Right hindlimb (tissue), 1 donor: ENCODE measurements at regions not wholly inside any gene's neighbourhood (a gene's known extent, or its start where the extent isn't known, plus 50 kb on each side); places are given as distances from the start of the nearest gene placed in this dataset.
"Not testable (repeated sequence)": the region's sequence is repeated elsewhere in the genome, so short reads cannot be mapped to it uniquely, and the experiment has no call there.

ENCODE experiments used
- DNase-seq: peaks from one replicate; pipeline ENCODE4 v3.0.0-alpha.2; 2018

- DNase-seq, result no peak
These were observed 123.5 kb downstream of the MAP3K7 start for GRCh38 chr6:90463359-90463758.

GRCh38 chr6:90462102-90462501 is 124.8 kb downstream of the MAP3K7 start:
- DNase-seq, result no peak

DNA sequence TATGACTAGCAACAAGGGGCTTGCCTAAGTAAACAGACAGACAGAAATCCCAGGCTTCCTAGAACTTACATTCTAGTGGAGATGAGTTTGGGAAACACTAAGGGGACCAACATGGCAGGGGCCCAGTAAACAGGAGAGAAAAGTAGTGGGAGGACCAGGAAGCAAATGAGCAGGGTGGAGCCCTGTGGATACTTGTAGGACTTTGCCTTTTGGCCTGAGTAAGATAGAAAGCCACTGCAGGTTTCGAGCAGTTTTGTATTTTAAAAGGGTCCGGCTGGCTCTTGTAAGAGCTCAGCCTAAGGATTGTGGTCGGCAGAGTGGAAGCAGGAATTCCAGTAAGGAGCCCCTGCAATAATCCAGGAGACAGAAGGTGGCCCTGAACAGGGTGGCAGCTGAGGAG is 125.5 kb downstream of the MAP3K7 start:
- DNase-seq, result no peak

GRCh38 chr6:90460051-90460450 is 126.8 kb downstream of the MAP3K7 start:
- no peak for DNase-seq

- DNase-seq, result no peak
These were observed 127.6 kb downstream of the MAP3K7 start for GRCh38 chr6:90459225-90459758.

DNA sequence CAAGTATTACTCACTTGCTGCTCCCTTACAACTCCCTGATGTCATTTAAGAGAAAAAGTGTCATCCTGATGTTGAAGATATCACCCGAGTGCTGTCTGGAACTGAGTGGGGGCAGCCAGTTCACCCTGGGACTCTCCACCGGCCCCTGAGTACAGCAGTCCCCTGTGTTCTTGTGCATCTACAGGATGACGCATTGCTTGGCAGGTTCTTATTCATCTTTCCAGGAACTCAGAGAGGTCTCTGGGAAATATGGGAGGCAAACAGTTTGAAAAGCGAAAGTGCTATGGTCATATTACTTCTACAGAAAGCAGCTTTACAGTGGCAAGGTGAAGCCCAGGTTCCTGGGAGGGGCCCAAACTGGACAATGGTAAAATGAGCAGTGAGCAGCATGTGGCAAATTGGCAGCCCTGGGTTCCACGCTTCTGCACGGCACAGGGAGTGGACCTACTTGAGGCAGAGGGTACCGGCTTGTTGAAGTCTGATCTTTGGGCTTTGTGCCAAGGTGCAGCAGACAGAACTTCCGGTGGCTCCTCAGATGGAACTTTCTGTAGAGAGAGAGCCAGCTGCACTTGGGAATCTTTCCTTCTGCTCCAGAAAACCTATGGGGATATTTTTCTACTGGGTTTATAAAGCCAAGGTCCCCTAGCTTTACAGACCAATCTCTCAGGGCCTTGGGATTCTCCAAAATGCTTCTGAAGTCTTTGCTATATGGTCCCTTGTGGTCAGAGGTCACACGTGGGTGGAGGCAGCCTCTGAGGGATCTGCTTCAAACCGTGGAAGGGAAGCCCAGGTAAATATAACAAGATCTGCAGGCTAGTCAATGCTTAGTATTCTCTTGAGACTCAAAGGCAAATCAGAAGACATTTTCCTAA is 128.3 kb downstream of the MAP3K7 start:
- DNase-seq, result no peak

- DNase-seq, result no peak
These were observed 129.0 kb downstream of the MAP3K7 start for GRCh38 chr6:90457867-90458259.

DNA sequence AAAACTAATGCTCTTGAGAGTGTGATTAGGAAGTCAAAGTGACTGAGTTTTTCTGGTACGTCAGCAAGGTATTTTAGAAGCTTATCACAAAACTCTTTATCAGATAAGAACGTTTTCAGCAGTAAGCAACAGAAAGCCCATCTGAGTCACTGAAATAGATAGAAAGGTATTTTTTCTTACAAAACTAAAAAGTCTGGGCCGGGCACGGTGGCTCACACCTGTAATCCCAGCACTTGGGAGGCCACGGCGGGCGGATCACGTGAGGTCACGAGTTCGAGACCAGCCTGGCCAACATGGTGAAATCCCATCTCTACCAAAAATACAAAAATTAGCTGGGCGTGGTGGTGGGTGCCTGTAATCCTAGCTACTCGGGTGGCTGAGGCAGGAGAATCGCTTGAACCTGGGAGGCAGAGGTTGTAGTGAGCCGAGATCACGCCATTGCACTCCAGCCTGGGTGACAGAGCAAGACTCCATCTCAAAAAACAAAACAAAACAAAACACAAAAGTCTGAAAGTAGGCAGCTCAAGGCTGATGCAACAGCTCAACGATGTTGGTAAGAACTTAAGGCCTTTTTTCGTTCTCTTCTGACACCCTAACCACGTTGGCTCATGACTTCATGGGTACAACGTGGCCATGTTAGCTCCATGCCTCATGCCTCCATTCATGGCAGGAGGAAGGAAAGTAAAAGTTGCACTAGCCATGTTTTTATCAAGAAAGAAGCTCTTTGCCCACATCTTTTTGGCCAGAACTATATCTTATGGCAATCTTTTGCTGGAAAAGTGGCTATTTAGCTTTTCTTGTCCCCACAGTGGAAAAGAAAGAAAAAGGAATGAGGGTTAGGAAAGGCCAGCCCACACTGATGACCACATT is 129.6 kb downstream of the MAP3K7 start:
- DNase-seq, result not testable (repeated sequence)

- DNase-seq, result no peak
These were observed 130.9 kb downstream of the MAP3K7 start for GRCh38 chr6:90456001-90456400.

- no peak for DNase-seq
These were observed 131.9 kb downstream of the MAP3K7 start for GRCh38 chr6:90454836-90455427.

GRCh38 chr6:90450268-90450953 is 136.5 kb downstream of the MAP3K7 start:
- no peak for DNase-seq

DNA sequence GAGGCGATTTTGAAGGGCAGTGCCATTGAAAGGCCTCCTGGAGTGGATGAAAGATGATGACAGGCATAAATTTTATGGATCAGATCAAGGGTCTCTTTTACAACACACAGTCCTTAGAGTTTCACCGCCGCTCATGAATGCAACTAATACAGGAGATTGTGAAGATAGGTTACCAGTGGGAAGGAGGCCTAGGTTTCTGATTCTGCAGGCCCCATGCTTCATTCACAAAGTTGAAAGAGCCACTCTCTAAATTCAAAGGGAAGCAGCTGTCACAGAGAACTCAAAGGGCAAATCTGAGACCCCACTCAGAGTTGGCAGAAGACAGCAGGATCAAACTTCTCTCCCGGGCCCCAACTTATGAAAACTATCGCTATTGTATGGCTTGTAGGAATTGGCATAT is 137.6 kb downstream of the MAP3K7 start:
- DNase-seq, result no peak

DNA sequence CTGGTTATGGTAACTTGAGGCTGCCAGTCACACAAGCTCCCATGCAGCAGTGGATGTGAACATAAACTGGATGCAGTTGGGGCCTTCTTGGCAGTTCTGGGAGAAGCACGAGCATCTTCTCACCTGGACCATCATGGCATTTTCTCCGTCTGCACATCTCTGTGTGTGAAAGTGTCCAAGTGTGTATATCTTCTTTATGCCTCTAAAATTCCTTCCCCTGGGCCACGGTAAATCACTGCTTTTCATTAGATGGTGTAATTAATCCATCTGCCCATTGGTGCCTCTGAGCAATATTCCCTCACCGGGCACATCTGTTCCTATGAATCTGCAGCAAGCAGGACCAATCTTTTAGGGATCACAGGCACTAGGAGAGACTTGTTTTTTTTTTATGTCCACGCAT is 138.0 kb downstream of the MAP3K7 start:
- no peak for DNase-seq

- DNase-seq, result no peak
These were observed 140.7 kb downstream of the MAP3K7 start for GRCh38 chr6:90446164-90446563.

- DNase-seq, result no peak
These were observed 141.3 kb downstream of the MAP3K7 start for GRCh38 chr6:90445533-90446108.

- no peak for DNase-seq
These were observed 142.6 kb downstream of the MAP3K7 start for GRCh38 chr6:90444160-90444714.

- no peak for DNase-seq
These were observed 144.5 kb downstream of the MAP3K7 start for GRCh38 chr6:90442366-90442765.

DNA sequence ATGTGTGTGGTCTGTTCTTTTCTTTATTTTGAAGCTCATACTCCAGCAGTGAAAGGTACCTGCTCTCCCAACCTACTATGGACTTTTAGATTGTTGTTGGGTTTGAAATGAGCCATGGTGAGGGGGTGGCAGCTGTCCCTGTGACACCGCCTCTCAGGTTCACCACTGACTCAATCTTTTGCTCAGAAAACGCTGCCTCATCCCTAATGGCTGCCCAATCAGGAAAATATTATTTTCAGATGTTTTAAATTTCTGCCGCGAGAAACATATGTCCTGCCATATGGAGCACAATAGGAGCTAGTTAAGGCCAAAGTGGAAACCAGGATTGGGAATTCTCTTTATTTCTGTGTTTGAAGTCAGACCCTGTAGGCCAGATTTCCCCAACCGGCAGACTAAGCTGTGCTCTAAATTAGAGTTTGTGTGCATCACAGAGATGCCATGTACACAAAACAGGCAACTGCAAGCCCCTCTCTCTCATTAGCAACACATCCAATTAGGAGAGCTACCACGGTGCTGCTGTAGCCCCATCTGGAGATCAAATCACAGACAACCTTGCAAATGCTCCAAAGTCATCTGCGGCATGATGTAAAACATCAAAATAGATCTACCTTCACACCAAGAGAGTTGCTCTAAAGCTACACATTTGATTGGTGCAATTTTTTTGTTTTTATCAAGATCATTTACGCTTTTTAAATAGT is 144.1 kb upstream of the BACH2 start:
- no peak for DNase-seq

DNA sequence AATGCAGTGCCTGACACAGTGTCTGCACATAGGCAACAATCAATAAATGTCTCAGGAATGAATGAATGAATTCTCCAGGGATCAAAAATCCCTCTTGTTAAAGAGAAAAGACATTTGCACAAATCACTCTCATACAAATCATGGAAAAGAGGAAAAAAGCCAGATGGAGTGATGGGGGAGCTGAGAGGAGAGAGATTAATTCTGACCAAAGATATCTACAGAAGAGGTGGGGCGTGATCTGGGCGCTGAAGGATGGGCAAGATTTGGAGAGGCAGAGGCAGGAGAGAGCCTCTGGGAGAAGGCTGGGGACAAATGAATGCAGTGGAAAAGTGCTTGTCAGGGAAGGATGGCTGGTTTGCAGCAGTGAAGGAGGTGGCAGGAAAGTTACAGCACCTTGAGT is 142.9 kb upstream of the BACH2 start:
- no peak for DNase-seq

DNA sequence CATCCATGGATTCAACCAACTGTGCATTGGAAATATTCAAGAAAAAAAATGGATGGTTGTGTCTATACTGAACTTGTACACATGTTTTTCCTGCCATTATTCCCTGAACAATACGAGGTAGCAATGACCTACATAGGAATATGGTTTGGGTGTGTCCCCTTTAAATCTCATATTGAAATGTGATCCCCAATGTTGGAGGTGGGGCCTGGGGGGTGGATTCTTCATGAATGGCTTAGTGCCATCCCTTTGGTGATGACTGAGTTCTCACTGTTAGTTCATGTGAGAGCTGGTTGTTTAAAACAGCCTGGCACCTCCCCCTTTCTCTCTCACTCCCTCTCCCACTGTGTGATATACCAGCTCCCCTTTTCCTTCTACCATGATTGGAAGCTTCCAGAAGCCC is 139.8 kb upstream of the BACH2 start:
- no peak for DNase-seq

DNA sequence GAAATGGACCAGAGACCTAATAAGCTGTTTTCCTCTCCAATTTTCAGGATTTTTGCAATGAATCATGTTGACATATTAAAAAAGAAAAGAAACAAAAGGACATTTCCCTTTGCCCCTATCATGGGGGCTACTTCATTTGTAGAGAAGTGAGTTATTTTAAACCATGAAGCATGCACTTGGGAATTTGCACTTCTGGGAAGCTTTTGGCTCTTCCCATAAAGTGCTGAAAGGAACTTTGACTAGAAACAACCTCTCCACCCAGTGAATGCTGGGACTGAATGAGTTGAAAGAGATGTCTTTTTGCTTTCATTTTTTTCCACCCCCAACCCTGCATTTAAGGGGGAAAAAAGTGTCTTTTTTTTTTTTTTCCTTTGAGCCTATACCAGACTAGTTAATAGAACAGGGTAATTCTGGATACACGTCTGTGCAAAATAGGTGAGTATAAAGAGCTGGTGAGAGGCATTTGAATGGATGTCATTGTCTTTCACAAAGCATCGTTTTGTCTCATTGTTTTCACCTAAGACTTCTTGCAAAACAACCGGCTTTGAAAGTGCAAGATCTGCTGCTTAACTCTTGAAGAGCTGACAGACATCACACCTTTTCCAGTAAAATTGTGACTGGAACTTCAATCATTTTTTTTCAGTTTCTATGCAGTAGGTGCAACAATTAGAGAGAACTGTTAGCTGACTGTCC is 138.7 kb upstream of the BACH2 start:
- no peak for DNase-seq
